Peyer's patch (tissue), 4 donors: ENCODE measurements at regions not wholly inside any gene's neighbourhood (a gene's known extent, or its start where the extent isn't known, plus 50 kb on each side); places are given as distances from the start of the nearest gene placed in this dataset.

ENCODE experiments used
- CTCF ChIP-seq, 6 experiments: fragments of 450-650 bp in 4 of 6; fragments of 200-600 bp in 2 of 6; sonication (generic) in 1 of 6; IDR thresholded peaks; one replicate each; pipeline ENCODE4 v1.5.1; 2017 to 2019; ENCODE audit warnings: antibody characterized with exemption in 6 of 6, mild to moderate bottlenecking in 3 of 6, moderate library complexity in 1 of 6
- POLR2A ChIP-seq, 2 donors: fragments of 450-650 bp; IDR thresholded peaks; one replicate each; pipeline ENCODE4 v1.5.1; 2017; ENCODE audit warnings: antibody characterized with exemption in 2 of 2, mild to moderate bottlenecking in 2 of 2, moderate library complexity in 2 of 2

GRCh38 chr7:22651534-22652243 lies 75.3 kb upstream of the IL6 start:
- TF ChIP-seq CTCF (IDR thresholded peaks at IDR 0.05), result no peak
- TF ChIP-seq POLR2A (IDR thresholded peaks at IDR 0.05), result no peak
